SK-N-MC (cell line): ENCODE measurements at regions not wholly inside any gene's neighbourhood (a gene's known extent, or its start where the extent isn't known, plus 50 kb on each side); places are given as distances from the start of the nearest gene placed in this dataset.
"Not testable (repeated sequence)": the region's sequence is repeated elsewhere in the genome, so short reads cannot be mapped to it uniquely, and the experiment has no call there.

ENCODE experiments used
- DNase-seq: peaks from one replicate; pipeline ENCODE4 v3.0.0-alpha.2; 2011; ENCODE audit warnings: low read depth, low spot score
- H3K27ac ChIP-seq: fragments of 200-600 bp; sonication (generic); 2 replicates; pipeline ENCODE4 v1.5.1; 2016; ENCODE audit warnings: mixed run types
- H3K36me3 ChIP-seq: fragments of 200-600 bp; sonication (generic); 2 replicates; pipeline ENCODE4 v1.6.1; 2017; ENCODE audit warnings: antibody characterized with exemption, low read length, mixed read lengths; ENCODE audit not compliant: insufficient read depth
- H3K4me3 ChIP-seq: fragments of 200-600 bp; sonication (generic); 2 replicates; pipeline ENCODE4 v1.5.1; 2016
- H3K9ac ChIP-seq: fragments of 200-600 bp; sonication (generic); 2 replicates; pipeline ENCODE4 v1.8.0; 2017; ENCODE audit warnings: mixed run types, mixed read lengths; ENCODE audit not compliant: insufficient read length
- H3K9me3 ChIP-seq: fragments of 200-600 bp; sonication (generic); 2 replicates; pipeline ENCODE4 v1.6.1; 2017; ENCODE audit warnings: low read depth, mild to moderate bottlenecking, antibody characterized with exemption, low read length, moderate library complexity, mixed read lengths
- EZH2 ChIP-seq: fragments of 200-600 bp; sonication (generic); IDR thresholded peaks from one replicate; pipeline ENCODE4 v1.6.1; 2017; ENCODE audit warnings: antibody characterized with exemption
- FOXP2 ChIP-seq: optimal IDR thresholded peaks from 2 replicates; pipeline ENCODE3; 2011; ENCODE audit warnings: mild to moderate bottlenecking, moderate library complexity; ENCODE audit not compliant: insufficient read depth; ENCODE audit errors: extremely low read length, control extremely low read depth
- POLR2AphosphoS5 ChIP-seq: IDR thresholded peaks from 2 replicates; pipeline ENCODE4 v1.6.1; 2012; ENCODE audit warnings: mild to moderate bottlenecking, low read depth, low read length, borderline replicate concordance

DNA sequence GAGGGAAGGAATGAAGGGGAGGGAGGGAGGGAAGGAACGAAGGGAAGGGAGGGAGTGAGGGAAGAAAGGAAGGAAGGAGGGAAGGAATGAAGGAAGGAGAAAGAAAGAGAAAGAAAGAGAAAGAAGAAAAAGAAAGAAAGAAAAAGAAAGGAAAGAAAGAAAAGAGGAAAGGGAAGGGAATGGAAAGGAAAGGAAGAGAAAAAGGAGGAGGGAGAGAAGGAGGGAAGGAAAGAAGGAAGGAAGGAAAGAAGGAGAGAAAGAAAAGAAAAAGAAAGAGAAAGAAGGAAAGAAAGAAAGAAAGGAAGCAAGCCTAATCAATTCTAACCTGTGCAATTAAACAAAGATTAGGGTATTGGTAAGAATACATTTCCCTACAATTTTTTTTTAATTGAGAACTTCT is 238.6 kb downstream of the PYDC2 start:
- H3K27ac ChIP-seq: no peak overlapping the region
- DNase-seq: no peak
- no peaks in the 10 kb centered on the region for H3K36me3 ChIP-seq
- TF ChIP-seq POLR2AphosphoS5 (no peak), EZH2 (no peak), FOXP2 (no peak)
- no peaks in the 10 kb centered on the region; the same call in 1 of the 2 replicates for H3K9me3 ChIP-seq
- no peak overlapping the region for H3K4me3 ChIP-seq
- no peak overlapping the region for H3K9ac ChIP-seq

DNA sequence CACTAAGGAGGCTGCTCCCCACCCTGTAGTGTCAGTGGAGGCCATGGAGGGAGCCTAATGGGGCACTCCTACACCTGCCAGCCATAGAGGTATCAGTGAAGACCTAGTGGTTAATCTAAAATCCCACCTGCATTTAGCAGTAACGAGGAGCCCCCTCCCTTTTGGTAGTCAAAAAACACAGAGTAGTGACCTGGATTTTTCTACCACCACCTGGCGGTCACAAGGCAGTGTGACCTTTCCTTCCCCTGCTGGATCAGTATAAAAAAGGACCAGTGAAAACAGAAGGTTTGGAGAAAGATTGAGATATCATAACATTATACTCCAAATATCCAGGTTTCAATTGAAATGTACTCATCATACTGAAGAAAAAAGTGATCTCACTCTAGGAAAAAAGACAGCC is 241.2 kb downstream of the PYDC2 start:
- DNase-seq: no peak
- Histone ChIP-seq H3K9ac (no peak overlapping the region), H3K9me3 (no peaks in the 10 kb centered on the region; the same call in 1 of the 2 replicates), H3K4me3 (no peak overlapping the region), H3K27ac (no peak overlapping the region), H3K36me3 (no peaks in the 10 kb centered on the region)
- no peak for TF ChIP-seq EZH2
- no peak for TF ChIP-seq FOXP2
- no peak for TF ChIP-seq POLR2AphosphoS5

DNA sequence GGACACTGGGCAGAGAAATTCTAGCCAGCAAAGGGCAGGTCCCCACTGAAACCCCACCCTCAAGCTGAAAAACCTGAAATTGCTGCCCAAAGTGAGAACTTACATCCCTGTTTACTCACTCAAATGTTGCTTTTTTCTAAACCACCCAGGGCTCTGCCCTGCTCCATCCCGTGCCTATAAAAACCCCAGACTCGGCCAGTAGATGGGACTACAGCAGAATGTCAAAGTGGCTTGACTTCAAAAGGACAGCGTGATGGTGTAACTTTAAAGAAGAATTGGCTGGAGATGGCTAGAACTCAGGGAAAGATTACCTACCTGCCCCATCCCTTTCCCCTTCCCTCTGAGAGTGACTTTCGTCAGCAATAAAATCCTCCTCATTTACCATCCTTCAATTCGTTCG is 246.9 kb downstream of the PYDC2 start:
- H3K9ac ChIP-seq: no peak overlapping the region
- no peaks in the 10 kb centered on the region for H3K9me3 ChIP-seq
- H3K4me3 ChIP-seq: no peak overlapping the region
- no peaks in the 10 kb centered on the region for H3K36me3 ChIP-seq
- TF ChIP-seq FOXP2 (no peak), POLR2AphosphoS5 (no peak), EZH2 (no peak)
- no peak overlapping the region for H3K27ac ChIP-seq
- DNase-seq: no peak

DNA sequence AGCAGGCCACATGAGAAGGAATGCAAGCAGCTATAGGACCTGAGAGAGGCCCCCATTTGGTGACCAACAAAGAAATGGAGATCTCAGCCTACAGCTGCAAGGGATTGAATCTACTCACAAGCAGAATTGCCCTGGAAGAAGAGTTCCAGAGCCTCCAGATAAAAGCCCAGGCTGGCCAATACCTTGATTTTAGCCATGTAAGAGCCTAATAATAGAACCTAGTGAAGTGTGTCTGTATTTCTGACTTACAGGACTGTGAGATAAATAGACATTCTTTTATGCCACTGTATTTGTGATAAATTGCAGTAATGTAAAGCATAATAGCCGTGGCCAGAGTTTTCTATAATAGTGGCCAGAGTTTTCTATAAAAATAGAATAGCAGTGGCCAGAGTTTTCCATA is 254.6 kb downstream of the PYDC2 start:
- TF ChIP-seq EZH2: no peak
- no peak for TF ChIP-seq FOXP2
- TF ChIP-seq POLR2AphosphoS5: no peak
- H3K4me3 ChIP-seq: no peak overlapping the region
- H3K9ac ChIP-seq: no peak overlapping the region
- H3K9me3 ChIP-seq: no peaks in the 10 kb centered on the region
- DNase-seq: no peak
- H3K27ac ChIP-seq: no peak overlapping the region
- no peaks in the 10 kb centered on the region for H3K36me3 ChIP-seq

DNA sequence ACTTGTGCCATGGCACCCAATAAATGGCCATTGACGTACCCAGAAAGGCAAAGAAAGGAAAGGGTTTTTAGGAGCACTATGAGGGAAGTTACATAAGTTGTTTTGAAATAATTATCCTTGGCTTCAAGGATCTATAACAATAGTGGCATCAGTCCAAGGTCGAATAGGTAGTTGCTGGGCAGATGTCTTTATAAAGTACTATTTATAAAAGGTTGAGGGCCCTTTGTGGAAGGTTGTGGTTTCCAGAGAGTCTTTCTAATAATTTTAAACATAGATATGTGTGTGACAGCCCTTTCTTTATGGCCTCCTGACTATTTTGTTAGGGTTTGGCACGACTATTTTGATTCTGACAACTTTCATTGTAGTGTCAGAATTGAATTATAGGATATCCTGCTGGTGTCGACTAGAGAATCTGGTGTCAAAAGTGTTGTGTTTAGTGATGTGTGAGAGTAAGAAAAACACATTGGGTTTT is 260.5 kb downstream of the PYDC2 start:
- TF ChIP-seq FOXP2 (no peak), POLR2AphosphoS5 (no peak), EZH2 (no peak)
- H3K4me3 ChIP-seq: no peak overlapping the region
- no peaks in the 10 kb centered on the region for H3K36me3 ChIP-seq
- no peak overlapping the region for H3K27ac ChIP-seq
- H3K9ac ChIP-seq: no peak overlapping the region
- no peak for DNase-seq
- no peaks in the 10 kb centered on the region for H3K9me3 ChIP-seq

DNA sequence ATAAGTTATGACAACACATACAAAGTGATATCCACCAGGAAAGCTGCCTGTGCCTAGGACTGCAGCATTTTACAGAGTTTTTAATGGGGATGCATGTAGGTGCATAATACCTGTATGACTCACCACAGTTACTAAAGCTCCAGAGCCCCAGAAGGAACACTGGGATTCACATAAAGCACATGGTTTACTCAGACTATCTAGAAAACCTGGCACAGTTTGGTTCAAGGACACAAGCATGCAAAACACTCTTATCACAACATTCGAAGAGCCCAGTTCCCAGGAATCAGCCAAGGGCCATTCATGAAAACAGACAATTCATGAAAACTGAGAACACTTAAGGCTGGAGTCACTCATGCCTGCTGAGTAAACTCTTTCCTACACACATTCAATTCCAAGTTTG is 261.0 kb downstream of the PYDC2 start:
- Histone ChIP-seq H3K36me3 (no peaks in the 10 kb centered on the region), H3K9me3 (no peaks in the 10 kb centered on the region), H3K9ac (no peak overlapping the region), H3K27ac (no peak overlapping the region), H3K4me3 (no peak overlapping the region)
- TF ChIP-seq POLR2AphosphoS5: no peak
- TF ChIP-seq FOXP2: no peak
- TF ChIP-seq EZH2: no peak
- DNase-seq: no peak

DNA sequence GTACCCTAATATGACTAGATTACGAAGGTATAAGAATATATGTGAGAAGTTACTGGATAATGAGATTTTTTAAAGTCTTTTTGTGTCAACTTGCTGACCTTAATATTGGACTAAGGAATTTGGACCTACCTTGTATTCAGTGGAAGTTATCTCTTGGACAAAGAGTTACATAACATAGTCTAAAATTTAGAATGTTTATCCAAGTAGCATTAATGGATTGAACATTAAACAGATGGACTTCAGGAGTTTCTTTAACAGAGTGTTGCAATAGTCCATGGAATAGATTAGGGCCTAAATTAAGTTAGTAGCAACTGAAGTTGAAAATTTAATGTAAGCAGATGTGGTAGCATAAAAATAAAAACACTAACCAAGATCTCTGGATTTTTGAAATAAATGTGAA is 266.4 kb downstream of the PYDC2 start:
- Histone ChIP-seq H3K27ac (no peak overlapping the region), H3K4me3 (no peak overlapping the region)

DNA sequence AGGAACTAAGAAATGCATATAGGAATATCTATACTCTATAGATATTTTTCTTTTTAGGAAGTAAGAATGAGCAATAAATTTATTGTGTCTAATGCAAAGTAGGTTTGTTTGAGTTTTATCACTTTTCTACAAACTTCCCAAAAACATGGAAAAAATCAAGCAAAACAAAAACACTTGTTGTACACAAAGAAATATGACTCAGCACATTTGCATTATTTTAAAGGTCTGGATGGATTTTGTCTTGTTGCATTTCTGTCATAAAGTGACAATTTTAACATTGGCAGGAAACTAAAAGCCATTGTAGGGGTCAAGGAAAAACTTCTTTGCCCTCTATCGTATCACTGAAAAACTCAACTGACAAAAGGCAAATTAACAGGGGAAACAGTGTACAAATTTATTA is 267.2 kb downstream of the PYDC2 start:
- no peak overlapping the region for H3K9ac ChIP-seq
- no peak overlapping the region for H3K4me3 ChIP-seq
- no peaks in the 10 kb centered on the region for H3K9me3 ChIP-seq
- no peak for DNase-seq
- no peaks in the 10 kb centered on the region for H3K36me3 ChIP-seq
- H3K27ac ChIP-seq: no peak overlapping the region
- no peak for TF ChIP-seq FOXP2
- TF ChIP-seq EZH2: no peak
- no peak for TF ChIP-seq POLR2AphosphoS5

More for the DNA sequence above, 266.4 kb downstream of the PYDC2 start:
- DNase-seq: no peak
- no peaks in the 10 kb centered on the region for H3K36me3 ChIP-seq
- no peak for TF ChIP-seq EZH2
- no peak for TF ChIP-seq POLR2AphosphoS5
- TF ChIP-seq FOXP2: no peak
- H3K9me3 ChIP-seq: no peaks in the 10 kb centered on the region
- no peak overlapping the region for H3K9ac ChIP-seq

DNA sequence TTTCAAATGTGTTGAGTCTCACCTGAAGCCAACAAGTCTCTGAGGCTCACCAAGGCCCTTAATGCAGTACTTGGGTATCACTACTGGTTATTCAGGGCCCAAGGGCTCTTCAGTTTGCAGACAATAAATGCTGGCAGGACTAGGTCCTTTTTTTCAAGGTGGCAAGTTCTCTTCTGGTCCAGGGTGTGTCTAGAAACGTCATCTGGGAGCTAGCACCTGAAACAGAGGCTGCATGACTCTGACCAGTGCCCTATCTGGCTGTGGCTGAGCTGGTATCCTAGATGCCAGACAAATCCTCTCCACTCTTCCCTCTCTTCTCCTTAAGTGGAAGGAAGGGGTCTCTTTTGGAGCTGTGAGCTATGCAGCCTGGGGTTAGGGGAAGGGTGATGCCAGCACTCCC is 276.8 kb downstream of the PYDC2 start:
- no peak for DNase-seq
- H3K27ac ChIP-seq: no peak overlapping the region
- no peak overlapping the region for H3K9ac ChIP-seq
- no peak overlapping the region for H3K4me3 ChIP-seq
- TF ChIP-seq FOXP2: no peak
- no peak for TF ChIP-seq POLR2AphosphoS5
- no peak for TF ChIP-seq EZH2
- H3K36me3 ChIP-seq: no peaks in the 10 kb centered on the region
- H3K9me3 ChIP-seq: no peaks in the 10 kb centered on the region

DNA sequence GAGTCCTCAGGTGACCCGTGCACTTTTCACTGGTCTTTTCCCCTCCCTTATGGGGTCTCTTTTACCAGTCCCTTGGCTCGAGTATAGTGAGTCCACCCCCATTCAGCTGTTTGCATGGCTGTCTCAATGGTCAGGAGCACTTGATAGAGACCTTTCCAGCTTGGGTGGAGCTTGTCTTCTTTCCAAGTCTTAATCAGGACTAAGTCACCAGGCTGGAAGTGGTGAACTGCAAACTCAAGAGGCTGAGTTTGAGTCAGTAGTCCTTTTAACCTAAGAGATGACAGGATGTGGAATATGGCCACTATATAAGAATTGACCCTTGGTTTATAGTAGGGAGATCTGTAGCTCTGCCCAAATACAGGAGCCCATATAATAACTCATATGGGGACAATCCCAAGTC is 279.7 kb downstream of the PYDC2 start:
- no peak for DNase-seq
- no peak overlapping the region for H3K27ac ChIP-seq
- H3K4me3 ChIP-seq: no peak overlapping the region
- no peaks in the 10 kb centered on the region for H3K9me3 ChIP-seq
- H3K36me3 ChIP-seq: no peaks in the 10 kb centered on the region
- no peak for TF ChIP-seq POLR2AphosphoS5
- H3K9ac ChIP-seq: no peak overlapping the region

DNA sequence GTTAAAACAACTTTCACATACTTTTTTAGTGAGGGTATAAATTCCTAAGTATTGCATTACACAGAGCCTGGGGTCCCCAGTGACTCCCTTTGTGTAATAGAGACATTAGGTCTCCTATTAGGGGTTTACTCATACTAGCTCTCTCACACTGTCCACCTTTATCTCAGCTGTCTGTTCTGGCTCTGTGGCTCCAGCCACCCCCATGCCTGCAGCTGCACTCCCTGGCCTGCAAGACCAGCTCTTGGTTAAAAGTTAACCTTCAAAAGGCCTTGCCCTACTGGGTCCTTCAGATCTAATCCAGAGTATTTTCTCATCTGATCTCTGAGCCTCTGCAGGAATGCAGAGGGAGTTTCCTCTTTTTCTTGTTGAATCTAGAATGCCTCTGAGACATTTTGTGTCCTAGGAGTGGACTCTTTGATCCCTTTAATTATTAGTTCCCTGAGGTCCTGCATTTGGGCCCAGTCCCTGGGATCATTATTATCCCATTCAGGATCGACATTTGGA is 280.9 kb downstream of the PYDC2 start:
- not testable (repeated sequence) for H3K4me3 ChIP-seq, DNase-seq, H3K36me3 ChIP-seq, H3K9me3 ChIP-seq, H3K9ac ChIP-seq, H3K27ac ChIP-seq
